DMS 273 (cell line): ENCODE measurements at regions not wholly inside any gene's neighbourhood (a gene's known extent, or its start where the extent isn't known, plus 50 kb on each side); places are given as distances from the start of the nearest gene placed in this dataset.
A peak's percentile ranks its signal among the peaks of the same experiment; 100 is the strongest.
"Not testable (repeated sequence)": the region's sequence is repeated elsewhere in the genome, so short reads cannot be mapped to it uniquely, and the experiment has no call there.

ENCODE experiments used
- DNase-seq: peaks from one replicate; lab custom pipeline; 2025; ENCODE audit not compliant: unreplicated experiment; lab: John Stamatoyannopoulos, UW

- no peak for DNase-seq
Measured at GRCh38 chr2:182634386-182634785, 81.7 kb upstream of the DNAJC10 start.

- no peak for DNase-seq
Measured at GRCh38 chr2:182636699-182637098, 79.4 kb upstream of the DNAJC10 start.

GRCh38 chr2:182638667-182639066 is 77.4 kb upstream of the DNAJC10 start:
- DNase-seq, result no peak

- no peak for DNase-seq
Measured at GRCh38 chr2:182639971-182640370, 76.1 kb upstream of the DNAJC10 start.

- peak; percentile 94 for DNase-seq
Measured at GRCh38 chr2:182642328-182642727, 73.7 kb upstream of the DNAJC10 start.

- DNase-seq, result peak; percentile 30
Measured at GRCh38 chr2:182646763-182647498, 69.1 kb upstream of the DNAJC10 start.

GRCh38 chr2:182647499-182647787 is 68.6 kb upstream of the DNAJC10 start:
- no peak for DNase-seq

- peak; percentile 75 for DNase-seq
Measured at GRCh38 chr2:182649316-182649715, 66.7 kb upstream of the DNAJC10 start.

- DNase-seq, result peak; percentile 72
Measured at GRCh38 chr2:182650704-182651103, 65.4 kb upstream of the DNAJC10 start.

GRCh38 chr2:182652326-182652725 is 63.7 kb upstream of the DNAJC10 start:
- DNase-seq, result no peak

GRCh38 chr2:182655750-182656149 is 60.3 kb upstream of the DNAJC10 start:
- DNase-seq, result no peak

GRCh38 chr2:182664212-182664611 is 51.8 kb upstream of the DNAJC10 start:
- DNase-seq, result no peak

GRCh38 chr2:182665500-182665899 is 50.6 kb upstream of the DNAJC10 start:
- not testable (repeated sequence) for DNase-seq
